Smooth muscle cell (in vitro differentiated cells): ENCODE measurements at regions not wholly inside any gene's neighbourhood (a gene's known extent, or its start where the extent isn't known, plus 50 kb on each side); places are given as distances from the start of the nearest gene placed in this dataset.

Experiments used
- DNase-seq: peaks from one replicate; lab custom pipeline; 2025; ENCODE audit not compliant: unreplicated experiment; lab: John Stamatoyannopoulos, UW
- H2AFZ ChIP-seq: fragments of 200-600 bp; sonication (generic); 2 replicates; pipeline ENCODE4 v1.6.0; 2016; ENCODE audit warnings: antibody characterized with exemption, low read depth, mild to moderate bottlenecking
- H3F3A ChIP-seq: fragments of 200-600 bp; sonication (generic); 2 replicates; pipeline ENCODE4 v1.6.0; 2017; ENCODE audit warnings: antibody characterized with exemption, low read depth
- H3K27ac ChIP-seq: fragments of 200-600 bp; sonication (generic); 2 replicates; pipeline ENCODE4 v1.5.1; 2016; ENCODE audit warnings: low read depth, mild to moderate bottlenecking
- H3K27me3 ChIP-seq: fragments of 200-600 bp; sonication (generic); 2 replicates; pipeline ENCODE4 v1.6.1; 2016; ENCODE audit warnings: low read depth, mild to moderate bottlenecking
- H3K36me3 ChIP-seq: fragments of 200-600 bp; sonication (generic); 2 replicates; pipeline ENCODE4 v1.5.1; 2016; ENCODE audit warnings: low read depth
- H3K4me1 ChIP-seq: fragments of 200-600 bp; sonication (generic); 2 replicates; pipeline ENCODE4 v1.5.1; 2016; ENCODE audit warnings: low read depth
- H3K4me2 ChIP-seq: fragments of 200-600 bp; sonication (generic); 2 replicates; pipeline ENCODE4 v1.6.0; 2016; ENCODE audit warnings: mild to moderate bottlenecking
- H3K4me3 ChIP-seq: fragments of 200-600 bp; sonication (generic); 2 replicates; pipeline ENCODE4 v1.5.1; 2016; ENCODE audit warnings: mild to moderate bottlenecking
- H3K79me2 ChIP-seq: fragments of 200-600 bp; sonication (generic); 2 replicates; pipeline ENCODE4 v1.6.0; 2016; ENCODE audit warnings: low read depth, mild to moderate bottlenecking
- H3K9ac ChIP-seq: fragments of 200-600 bp; sonication (generic); 2 replicates; pipeline ENCODE4 v1.6.0; 2016; ENCODE audit warnings: low read depth
- H3K9me3 ChIP-seq: fragments of 200-600 bp; sonication (generic); replicated peaks from 2 replicates; pipeline ENCODE4 v1.5.1; 2016; ENCODE audit warnings: low read depth
- H4K20me1 ChIP-seq: fragments of 200-600 bp; sonication (generic); 2 replicates; pipeline ENCODE4 v1.6.0; 2016; ENCODE audit warnings: low read depth
- WGBS: methylation state at CpG from one replicate; pipeline ENCODE4 v1.1.7; 2016; ENCODE audit warnings: low lambda C conversion rate; 5-methylcytosine and 5-hydroxymethylcytosine counted together
- TF ChIP-seq, protein P1 (sequence below): fragments of 200-600 bp; sonication (generic); IDR thresholded peaks from 2 replicates; pipeline ENCODE4 v1.5.1; 2017; ENCODE audit warnings: borderline replicate concordance, mild to moderate bottlenecking, antibody characterized with exemption; ENCODE audit not compliant: insufficient read depth, poor library complexity, severe bottlenecking

DNA sequence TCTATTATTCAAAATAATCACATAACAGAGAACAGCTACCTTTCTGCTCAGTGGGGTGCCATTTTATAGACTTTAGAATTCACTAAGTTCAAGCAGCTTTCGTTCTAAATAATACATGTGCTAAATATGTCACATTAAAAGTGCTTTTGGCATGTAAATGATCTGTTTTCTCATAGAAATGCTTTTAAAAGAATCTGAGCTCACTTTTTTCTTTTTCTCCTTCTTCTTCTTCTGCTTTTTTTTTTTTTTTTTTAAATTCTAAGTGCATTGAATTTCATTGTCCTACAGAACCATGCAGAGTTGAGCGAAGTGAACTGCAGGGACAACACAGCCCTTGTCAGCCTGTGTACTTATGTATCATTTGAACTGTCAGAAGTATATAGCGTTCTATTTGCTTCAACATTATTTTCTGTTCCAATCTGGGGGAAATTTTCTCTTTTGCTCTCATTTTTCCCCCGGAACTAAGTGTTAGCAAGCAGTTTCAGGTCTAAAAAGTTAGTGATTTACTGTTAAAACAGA is 193.8 kb upstream of the TMCO5A start:
- H3K79me2 ChIP-seq: no peaks in the 10 kb centered on the region
- no peaks in the 10 kb centered on the region for H3K9me3 ChIP-seq
- 60% methylated on average over 4 of the region's 4 CpGs for WGBS
- no peaks in the 10 kb centered on the region for H3F3A ChIP-seq
- no peak overlapping the region for H3K4me2 ChIP-seq
- DNase-seq: no peak
- H3K4me3 ChIP-seq: no peak overlapping the region
- H3K36me3 ChIP-seq: no peaks in the 10 kb centered on the region
- no peak overlapping the region for H3K9ac ChIP-seq
- H3K27ac ChIP-seq: no peak overlapping the region
- peaks cover 31% of the 10 kb centered on the region for H3K27me3 ChIP-seq
- TF ChIP-seq, protein P1, sequence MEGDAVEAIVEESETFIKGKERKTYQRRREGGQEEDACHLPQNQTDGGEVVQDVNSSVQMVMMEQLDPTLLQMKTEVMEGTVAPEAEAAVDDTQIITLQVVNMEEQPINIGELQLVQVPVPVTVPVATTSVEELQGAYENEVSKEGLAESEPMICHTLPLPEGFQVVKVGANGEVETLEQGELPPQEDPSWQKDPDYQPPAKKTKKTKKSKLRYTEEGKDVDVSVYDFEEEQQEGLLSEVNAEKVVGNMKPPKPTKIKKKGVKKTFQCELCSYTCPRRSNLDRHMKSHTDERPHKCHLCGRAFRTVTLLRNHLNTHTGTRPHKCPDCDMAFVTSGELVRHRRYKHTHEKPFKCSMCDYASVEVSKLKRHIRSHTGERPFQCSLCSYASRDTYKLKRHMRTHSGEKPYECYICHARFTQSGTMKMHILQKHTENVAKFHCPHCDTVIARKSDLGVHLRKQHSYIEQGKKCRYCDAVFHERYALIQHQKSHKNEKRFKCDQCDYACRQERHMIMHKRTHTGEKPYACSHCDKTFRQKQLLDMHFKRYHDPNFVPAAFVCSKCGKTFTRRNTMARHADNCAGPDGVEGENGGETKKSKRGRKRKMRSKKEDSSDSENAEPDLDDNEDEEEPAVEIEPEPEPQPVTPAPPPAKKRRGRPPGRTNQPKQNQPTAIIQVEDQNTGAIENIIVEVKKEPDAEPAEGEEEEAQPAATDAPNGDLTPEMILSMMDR: no peak
- no peaks in the 10 kb centered on the region for H3K4me1 ChIP-seq
- no peaks in the 10 kb centered on the region for H4K20me1 ChIP-seq
- H2AFZ ChIP-seq: peak overlapping the region; percentile 38

DNA sequence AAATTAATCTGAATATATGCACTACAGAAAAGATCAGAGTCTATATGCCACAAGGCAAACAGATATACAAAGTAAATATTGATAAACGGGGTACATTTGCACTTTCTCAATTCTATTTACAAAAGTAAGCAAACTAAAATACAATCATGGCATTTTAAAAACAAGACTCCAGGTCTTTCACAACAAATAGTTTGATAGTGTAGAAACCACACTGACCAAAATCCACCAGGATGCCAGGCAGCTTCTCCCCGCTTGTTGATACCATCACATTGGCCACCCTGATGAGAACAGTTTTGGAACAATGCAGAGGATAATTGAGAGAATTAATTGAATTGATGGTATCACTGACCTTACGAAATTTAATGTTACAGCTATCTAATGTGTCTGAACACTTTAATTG is 190.6 kb upstream of the TMCO5A start:
- peaks cover 15% of the 10 kb centered on the region for H3K27me3 ChIP-seq
- no peak overlapping the region for H3K9ac ChIP-seq
- 82% methylated on average over 3 of the region's 3 CpGs for WGBS
- H3K36me3 ChIP-seq: no peaks in the 10 kb centered on the region
- no peak for DNase-seq
- TF ChIP-seq, protein P1: no peak
- no peaks in the 10 kb centered on the region for H3K9me3 ChIP-seq
- H3K79me2 ChIP-seq: no peaks in the 10 kb centered on the region
- H3F3A ChIP-seq: no peaks in the 10 kb centered on the region
- H4K20me1 ChIP-seq: no peaks in the 10 kb centered on the region
- H2AFZ ChIP-seq: no peak overlapping the region
- H3K4me3 ChIP-seq: no peak overlapping the region
- no peak overlapping the region for H3K4me2 ChIP-seq
- H3K27ac ChIP-seq: no peak overlapping the region
- no peaks in the 10 kb centered on the region for H3K4me1 ChIP-seq

DNA sequence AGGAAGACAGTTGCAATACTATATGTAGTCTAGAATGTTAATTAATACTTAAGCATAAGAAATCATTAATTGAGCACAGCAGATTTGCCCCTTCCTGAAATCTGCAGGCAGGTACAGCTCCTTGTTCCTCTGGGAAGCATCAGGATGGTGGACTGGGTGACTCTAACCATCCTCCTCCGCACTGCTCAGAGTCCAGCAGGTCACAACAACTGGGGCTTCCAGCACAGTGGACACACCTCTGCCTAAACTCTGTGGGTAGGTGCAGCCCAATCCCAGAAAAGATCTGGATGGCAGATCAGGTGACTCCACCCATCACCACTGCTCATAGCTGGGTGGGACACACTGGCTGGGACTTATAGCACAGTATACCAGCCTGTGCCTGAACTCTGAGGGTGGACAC is 189.9 kb upstream of the TMCO5A start:
- Histone ChIP-seq H3K36me3 (no peaks in the 10 kb centered on the region), H3K4me1 (no peaks in the 10 kb centered on the region), H3K27me3 (peaks cover 15% of the 10 kb centered on the region), H4K20me1 (no peaks in the 10 kb centered on the region), H3F3A (no peaks in the 10 kb centered on the region), H3K4me3 (no peak overlapping the region), H3K27ac (no peak overlapping the region), H3K9me3 (no peaks in the 10 kb centered on the region), H3K4me2 (no peak overlapping the region), H3K79me2 (no peaks in the 10 kb centered on the region), H3K9ac (no peak overlapping the region), H2AFZ (no peak overlapping the region)
- TF ChIP-seq, protein P1: no peak
- DNase-seq: no peak
- 89% methylated on average over 1 of the region's 1 CpG for WGBS

DNA sequence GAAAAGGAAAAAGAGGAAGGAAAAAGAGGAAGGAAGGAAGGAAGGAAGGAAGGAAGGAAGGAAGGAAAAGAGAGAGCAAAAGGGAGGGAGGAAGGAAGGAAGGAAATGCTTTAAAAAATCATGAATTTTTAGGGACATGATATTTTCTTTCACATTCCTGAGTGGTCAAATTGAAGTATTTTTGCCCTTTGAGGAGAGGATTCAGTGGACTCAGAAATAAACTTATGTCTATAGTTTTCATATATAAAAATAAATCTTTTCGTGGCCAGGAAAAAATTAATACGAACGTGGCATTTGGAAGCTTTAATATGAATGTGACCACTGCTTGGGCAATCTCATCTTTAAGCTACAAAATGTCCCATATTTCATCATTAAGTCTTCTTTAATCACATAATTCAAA is 183.0 kb upstream of the TMCO5A start:
- no peak for DNase-seq
- TF ChIP-seq, protein P1: no peak
- 98% methylated on average over 3 of the region's 3 CpGs for WGBS
- Histone ChIP-seq H3K36me3 (no peaks in the 10 kb centered on the region), H3K4me1 (no peaks in the 10 kb centered on the region), H3K9me3 (no peaks in the 10 kb centered on the region), H3F3A (no peaks in the 10 kb centered on the region), H3K27me3 (no peaks in the 10 kb centered on the region), H3K9ac (no peak overlapping the region), H2AFZ (no peak overlapping the region), H3K27ac (no peak overlapping the region), H3K4me2 (no peak overlapping the region), H3K4me3 (no peak overlapping the region), H4K20me1 (no peaks in the 10 kb centered on the region), H3K79me2 (no peaks in the 10 kb centered on the region)
